Stimulated activated memory B cell treated with anti-CD40 and anti-IgM and Interleukin-4, amounts not matched to agents 10 μg/mL and 1 μg/mL and 100 μg/mL, for 72 hours (primary cell): ENCODE measurements at regions not wholly inside any gene's neighbourhood (a gene's known extent, or its start where the extent isn't known, plus 50 kb on each side); places are given as distances from the start of the nearest gene placed in this dataset.

Experiments used
- ATAC-seq: fragments of 150-1000 bp; cut with Tn5 transposase; 2 replicates; pipeline ENCODE4 v1.10.0; 2021
- H3K27ac Mint-ChIP-seq: one replicate; pipeline ENCODE4 v1.8.0; 2022; ENCODE audit warnings: mild to moderate bottlenecking, mixed read lengths
- H3K27me3 Mint-ChIP-seq: one replicate; pipeline ENCODE4 v1.8.0; 2022; ENCODE audit warnings: mixed read lengths
- H3K36me3 Mint-ChIP-seq: one replicate; pipeline ENCODE4 v1.8.0; 2022; ENCODE audit warnings: mixed read lengths
- H3K4me1 Mint-ChIP-seq: one replicate; pipeline ENCODE4 v1.8.0; 2022; ENCODE audit warnings: mixed read lengths
- H3K4me3 Mint-ChIP-seq: one replicate; pipeline ENCODE4 v1.8.0; 2022; ENCODE audit warnings: mild to moderate bottlenecking, moderate library complexity, mixed read lengths
- H3K9me3 Mint-ChIP-seq: one replicate; pipeline ENCODE4 v1.8.0; 2022; ENCODE audit warnings: mixed read lengths

- Mint-ChIP-seq H3K36me3 (no peaks in the 10 kb centered on the region), H3K4me1 (no peaks in the 10 kb centered on the region), H3K9me3 (no peaks in the 10 kb centered on the region), H3K27ac (no peak overlapping the region), H3K4me3 (no peak overlapping the region), H3K27me3 (no peaks in the 10 kb centered on the region)
- no peak for ATAC-seq
These were observed 207.7 kb downstream of the HS3ST3A1 start for GRCh38 chr17:13393841-13394710.

DNA sequence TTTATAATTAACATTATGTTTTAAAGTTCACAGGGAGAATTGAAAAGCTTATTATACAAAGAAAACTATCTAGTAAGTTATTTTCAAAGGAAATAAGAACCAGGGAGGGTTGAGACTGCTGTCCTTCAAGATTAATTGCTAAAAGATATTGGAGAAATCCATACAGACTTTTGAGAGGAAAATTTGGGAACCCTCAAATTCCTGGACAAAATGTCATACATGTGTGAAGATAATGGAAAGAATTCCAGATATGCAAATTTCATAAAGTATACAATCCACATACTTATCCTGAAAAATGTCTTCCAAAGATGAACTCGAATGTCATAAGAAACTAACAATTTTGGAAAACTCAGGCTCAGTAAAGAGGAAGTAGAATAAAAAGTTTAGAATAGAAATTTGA is 213.8 kb downstream of the HS3ST3A1 start:
- H3K27ac Mint-ChIP-seq = no peak overlapping the region
- H3K9me3 Mint-ChIP-seq = peaks cover 2% of the 10 kb centered on the region
- H3K4me3 Mint-ChIP-seq = no peak overlapping the region
- H3K4me1 Mint-ChIP-seq = no peaks in the 10 kb centered on the region
- ATAC-seq = no peak
- no peaks in the 10 kb centered on the region for H3K27me3 Mint-ChIP-seq
- no peaks in the 10 kb centered on the region for H3K36me3 Mint-ChIP-seq

GRCh38 chr17:13387236-13387635 is 214.5 kb downstream of the HS3ST3A1 start:
- H3K36me3 Mint-ChIP-seq = no peaks in the 10 kb centered on the region
- H3K27me3 Mint-ChIP-seq = no peaks in the 10 kb centered on the region
- ATAC-seq = no peak
- H3K4me3 Mint-ChIP-seq = no peak overlapping the region
- H3K27ac Mint-ChIP-seq = no peak overlapping the region
- no peaks in the 10 kb centered on the region for H3K4me1 Mint-ChIP-seq
- H3K9me3 Mint-ChIP-seq = peaks cover 2% of the 10 kb centered on the region

DNA sequence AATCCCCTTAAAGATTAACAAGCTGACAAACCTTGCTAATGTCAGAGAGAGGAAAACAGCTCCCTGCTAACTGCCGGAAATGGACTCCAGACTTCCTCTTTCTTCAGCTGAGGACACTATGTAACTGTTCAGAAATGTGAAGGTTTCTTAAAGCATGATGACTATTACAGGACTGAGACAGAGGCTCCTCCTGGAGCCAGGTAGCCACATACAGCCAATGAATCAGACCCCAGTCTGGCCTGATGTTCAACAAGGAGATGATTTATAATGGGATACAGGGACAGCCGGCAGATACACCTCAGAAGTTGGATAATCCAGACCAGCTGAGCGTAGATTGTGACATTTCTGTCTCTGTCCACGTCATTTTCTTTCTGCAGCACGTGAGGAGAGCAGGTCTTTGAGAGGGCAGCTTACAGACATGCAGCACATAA is 216.2 kb downstream of the HS3ST3A1 start:
- ATAC-seq = no peak
- Mint-ChIP-seq H3K27ac (no peak overlapping the region), H3K36me3 (no peaks in the 10 kb centered on the region), H3K4me3 (no peak overlapping the region), H3K9me3 (peaks cover 2% of the 10 kb centered on the region), H3K4me1 (no peaks in the 10 kb centered on the region), H3K27me3 (no peaks in the 10 kb centered on the region)

DNA sequence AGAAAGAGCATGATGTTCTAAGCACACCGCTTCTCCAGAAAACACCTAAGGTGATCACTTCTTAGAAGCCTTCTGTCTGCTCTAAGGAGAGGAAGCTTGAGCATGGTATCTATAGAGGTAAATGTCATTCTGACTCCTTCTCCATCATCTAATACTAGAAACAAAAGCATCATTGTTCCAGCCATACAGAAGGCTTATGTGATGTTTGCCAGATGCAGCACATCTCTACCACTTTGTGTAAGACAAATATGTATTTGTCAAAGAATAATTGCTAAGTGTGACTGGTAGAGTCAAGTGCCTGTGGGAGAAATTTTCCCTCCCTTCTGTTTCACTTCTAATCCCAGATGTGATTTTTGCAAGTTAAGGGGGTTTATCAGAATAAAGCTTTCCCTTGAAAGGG is 217.1 kb downstream of the HS3ST3A1 start:
- H3K27ac Mint-ChIP-seq = no peak overlapping the region
- H3K4me3 Mint-ChIP-seq = no peak overlapping the region

GRCh38 chr17:13378361-13378760 is 223.4 kb downstream of the HS3ST3A1 start:
- H3K4me3 Mint-ChIP-seq = no peak overlapping the region
- H3K9me3 Mint-ChIP-seq = peaks cover 2% of the 10 kb centered on the region
- H3K4me1 Mint-ChIP-seq = no peaks in the 10 kb centered on the region
- H3K27ac Mint-ChIP-seq = no peak overlapping the region
- no peak for ATAC-seq
- no peaks in the 10 kb centered on the region for H3K36me3 Mint-ChIP-seq
- no peaks in the 10 kb centered on the region for H3K27me3 Mint-ChIP-seq

More for the DNA sequence above, 217.1 kb downstream of the HS3ST3A1 start:
- H3K27me3 Mint-ChIP-seq = no peaks in the 10 kb centered on the region
- H3K36me3 Mint-ChIP-seq = no peaks in the 10 kb centered on the region
- no peaks in the 10 kb centered on the region for H3K4me1 Mint-ChIP-seq
- H3K9me3 Mint-ChIP-seq = peaks cover 2% of the 10 kb centered on the region
- ATAC-seq = no peak

DNA sequence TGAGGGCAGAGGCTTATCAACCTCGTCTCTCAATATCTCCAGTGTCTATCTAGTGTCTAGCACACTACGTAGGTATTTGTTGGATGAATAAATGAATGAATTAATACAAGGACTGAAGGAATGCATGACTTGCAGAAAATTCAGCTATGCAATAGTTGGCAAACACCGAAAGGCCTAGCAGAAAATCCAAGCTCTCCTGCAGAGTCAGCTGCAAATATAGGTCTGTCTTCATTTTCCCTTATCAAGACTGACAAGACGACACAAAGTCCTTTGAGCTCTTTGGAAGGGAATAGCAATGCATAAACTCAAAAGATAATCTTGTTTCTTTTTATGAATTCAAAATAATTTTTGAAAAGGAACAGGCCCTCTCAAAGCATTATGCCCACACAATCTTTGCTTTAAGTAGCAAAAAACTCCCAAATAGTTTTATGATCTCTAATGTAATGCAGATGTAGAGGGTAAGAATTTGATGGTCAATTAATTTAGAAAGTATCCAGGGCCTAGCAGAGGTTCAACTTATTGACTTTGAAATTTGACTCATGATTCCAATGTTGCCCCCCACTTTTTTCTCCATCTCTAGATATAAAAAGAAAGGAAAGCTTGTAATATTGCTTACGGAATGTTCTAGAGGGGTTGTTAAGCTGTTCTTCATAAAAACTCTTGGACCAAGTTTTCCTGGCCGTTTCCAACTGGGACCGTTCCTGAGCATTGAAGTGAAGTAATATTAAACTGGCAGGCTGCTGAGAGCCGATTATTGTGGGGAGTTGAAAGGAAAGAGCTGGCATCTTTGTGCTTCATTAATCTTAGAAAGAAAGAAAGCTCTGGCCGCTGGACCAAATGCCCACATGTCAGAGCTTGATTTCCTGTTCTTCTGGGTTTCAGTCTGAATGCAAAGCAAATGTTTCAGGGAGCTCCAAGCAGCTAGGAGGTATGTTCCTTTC is 227.3 kb downstream of the HS3ST3A1 start:
- Mint-ChIP-seq H3K4me3 (no peak overlapping the region), H3K36me3 (no peaks in the 10 kb centered on the region), H3K9me3 (peaks cover 2% of the 10 kb centered on the region), H3K4me1 (no peaks in the 10 kb centered on the region), H3K27ac (no peak overlapping the region), H3K27me3 (no peaks in the 10 kb centered on the region)
- no peak for ATAC-seq

GRCh38 chr17:13372432-13372831 is 229.3 kb downstream of the HS3ST3A1 start:
- Mint-ChIP-seq H3K4me1 (no peaks in the 10 kb centered on the region), H3K36me3 (no peaks in the 10 kb centered on the region), H3K4me3 (no peak overlapping the region), H3K27ac (no peak overlapping the region), H3K27me3 (no peaks in the 10 kb centered on the region), H3K9me3 (no peaks in the 10 kb centered on the region)
- ATAC-seq = no peak

DNA sequence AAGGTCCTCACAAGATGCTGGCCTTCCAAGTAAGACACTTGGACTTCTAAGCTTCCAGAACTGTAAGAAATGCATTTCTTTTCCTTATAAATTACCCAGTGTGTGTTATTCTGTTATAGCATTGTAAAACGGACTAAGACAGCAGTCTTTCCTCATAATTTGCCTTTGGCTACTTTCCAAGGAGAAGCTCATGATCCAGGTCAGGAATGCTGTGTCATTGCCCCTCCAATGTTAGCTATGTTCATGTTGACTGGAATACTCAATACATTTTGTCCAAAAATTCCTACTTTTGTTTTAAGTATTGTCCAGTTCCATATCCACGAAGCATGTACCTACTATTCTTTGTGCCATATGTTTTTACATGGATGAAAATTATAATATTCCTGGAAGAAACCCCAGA is 234.6 kb downstream of the HS3ST3A1 start:
- H3K9me3 Mint-ChIP-seq = no peaks in the 10 kb centered on the region
- ATAC-seq = no peak
- no peak overlapping the region for H3K27ac Mint-ChIP-seq
- no peaks in the 10 kb centered on the region for H3K4me1 Mint-ChIP-seq
- no peaks in the 10 kb centered on the region for H3K36me3 Mint-ChIP-seq
- no peak overlapping the region for H3K4me3 Mint-ChIP-seq
- no peaks in the 10 kb centered on the region for H3K27me3 Mint-ChIP-seq

GRCh38 chr17:13365331-13365730 is 236.4 kb downstream of the HS3ST3A1 start:
- no peak for ATAC-seq
- no peaks in the 10 kb centered on the region for H3K27me3 Mint-ChIP-seq
- no peaks in the 10 kb centered on the region for H3K4me1 Mint-ChIP-seq
- H3K27ac Mint-ChIP-seq = no peak overlapping the region
- no peaks in the 10 kb centered on the region for H3K36me3 Mint-ChIP-seq
- no peak overlapping the region for H3K4me3 Mint-ChIP-seq
- H3K9me3 Mint-ChIP-seq = no peaks in the 10 kb centered on the region

DNA sequence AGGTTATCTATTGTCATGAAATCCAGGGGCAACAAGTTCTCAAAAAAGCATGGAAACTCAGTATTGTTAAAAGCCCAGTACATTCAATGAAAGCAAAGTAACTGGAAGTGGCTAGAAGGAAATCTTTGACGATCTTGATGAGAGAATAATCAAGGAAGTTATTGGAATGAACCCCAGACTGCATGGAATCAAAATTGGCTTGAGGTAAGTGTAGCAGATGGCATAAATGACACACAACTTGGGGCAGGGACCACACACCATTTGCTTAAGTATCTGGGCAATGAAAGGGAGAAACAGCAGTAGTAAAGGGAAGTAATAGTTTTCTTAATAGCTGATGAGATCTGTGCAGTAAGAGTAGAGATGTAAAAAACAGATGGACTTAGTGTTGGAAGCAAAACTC is 238.0 kb downstream of the HS3ST3A1 start:
- Mint-ChIP-seq H3K36me3 (no peaks in the 10 kb centered on the region), H3K27ac (no peak overlapping the region), H3K9me3 (no peaks in the 10 kb centered on the region), H3K27me3 (no peaks in the 10 kb centered on the region), H3K4me3 (no peak overlapping the region), H3K4me1 (no peaks in the 10 kb centered on the region)
- no peak for ATAC-seq

DNA sequence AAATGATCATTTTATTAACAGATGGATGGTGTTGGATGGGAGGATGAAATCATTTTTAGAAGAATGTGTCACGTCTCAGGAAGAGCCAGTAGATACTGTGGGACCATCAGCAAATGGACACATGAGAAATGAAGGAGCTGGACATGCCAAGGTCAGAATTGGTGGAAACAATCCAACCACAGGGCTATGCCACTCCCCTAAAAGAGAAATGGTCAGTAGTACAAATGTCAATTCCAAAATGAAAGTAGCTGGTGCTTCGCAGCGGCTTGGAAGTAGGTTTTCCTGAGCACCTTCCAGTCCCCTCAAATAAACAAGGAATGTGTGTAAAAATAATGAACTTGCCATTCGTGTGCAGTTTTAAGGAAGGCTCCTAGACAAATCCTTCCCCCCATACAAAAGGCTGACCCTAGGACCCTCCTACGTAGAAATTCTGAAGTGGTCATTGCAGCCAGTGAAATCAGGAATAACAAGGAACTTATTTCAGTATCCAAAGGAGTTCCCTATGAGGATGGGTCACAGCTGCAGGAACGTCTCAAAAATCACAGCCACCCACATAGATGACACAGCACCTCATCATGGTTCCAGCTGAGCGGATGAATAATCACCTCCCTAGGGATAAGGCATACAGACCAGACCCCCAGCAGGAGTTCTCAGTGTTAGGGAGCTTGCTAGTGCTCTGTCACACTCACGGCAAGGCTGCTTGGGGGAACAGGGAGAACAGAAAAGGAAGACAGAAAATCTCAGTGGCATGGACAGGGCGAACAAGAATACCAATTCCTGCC is 239.2 kb downstream of the HS3ST3A1 start:
- Mint-ChIP-seq H3K4me1 (no peaks in the 10 kb centered on the region), H3K27me3 (no peaks in the 10 kb centered on the region), H3K27ac (no peak overlapping the region), H3K4me3 (no peak overlapping the region), H3K36me3 (no peaks in the 10 kb centered on the region), H3K9me3 (no peaks in the 10 kb centered on the region)
- ATAC-seq = no peak

- no peaks in the 10 kb centered on the region for H3K27me3 Mint-ChIP-seq
- H3K9me3 Mint-ChIP-seq = no peaks in the 10 kb centered on the region
- no peaks in the 10 kb centered on the region for H3K36me3 Mint-ChIP-seq
These were observed 242.0 kb downstream of the HS3ST3A1 start for GRCh38 chr17:13359774-13360173.

GRCh38 chr17:13355054-13355453 is 246.7 kb downstream of the HS3ST3A1 start:
- no peaks in the 10 kb centered on the region for H3K36me3 Mint-ChIP-seq
- ATAC-seq = no peak
- no peak overlapping the region for H3K27ac Mint-ChIP-seq
- no peaks in the 10 kb centered on the region for H3K27me3 Mint-ChIP-seq
- H3K9me3 Mint-ChIP-seq = no peaks in the 10 kb centered on the region
- no peak overlapping the region for H3K4me3 Mint-ChIP-seq
- no peaks in the 10 kb centered on the region for H3K4me1 Mint-ChIP-seq

More at GRCh38 chr17:13359774-13360173, 242.0 kb downstream of the HS3ST3A1 start:
- no peak overlapping the region for H3K27ac Mint-ChIP-seq
- no peak overlapping the region for H3K4me3 Mint-ChIP-seq
- no peak for ATAC-seq
- no peaks in the 10 kb centered on the region for H3K4me1 Mint-ChIP-seq

DNA sequence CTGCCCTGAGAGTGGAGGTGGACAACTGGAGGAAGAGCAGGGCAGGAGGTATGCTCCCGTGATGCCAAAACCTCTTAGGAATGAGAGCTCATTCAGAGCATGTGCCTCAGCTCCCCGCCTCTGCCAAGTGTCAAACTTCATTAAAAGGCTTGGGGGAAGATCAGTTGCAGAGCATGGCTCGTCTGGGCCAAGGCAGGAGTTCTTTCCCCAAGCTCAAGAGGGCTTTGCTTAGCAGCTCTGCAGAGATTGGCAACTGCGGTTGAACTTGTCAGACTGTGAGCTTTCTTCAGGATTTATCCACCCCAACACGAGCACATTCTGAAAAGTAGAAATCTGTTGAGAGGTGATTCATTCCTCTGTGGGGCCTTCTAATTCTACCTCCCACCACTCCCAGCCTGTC is 248.1 kb downstream of the HS3ST3A1 start:
- H3K27ac Mint-ChIP-seq = no peak overlapping the region
- no peak overlapping the region for H3K4me3 Mint-ChIP-seq
- H3K9me3 Mint-ChIP-seq = no peaks in the 10 kb centered on the region
- no peaks in the 10 kb centered on the region for H3K27me3 Mint-ChIP-seq
- H3K36me3 Mint-ChIP-seq = no peaks in the 10 kb centered on the region
- H3K4me1 Mint-ChIP-seq = no peaks in the 10 kb centered on the region
- ATAC-seq = no peak
